GM10248 (cell line): ENCODE measurements at regions not wholly inside any gene's neighbourhood (a gene's known extent, or its start where the extent isn't known, plus 50 kb on each side); places are given as distances from the start of the nearest gene placed in this dataset.

Experiments
- CTCF ChIA-PET: fragments of 300-600 bp; sonication (Branson Sonifier 250); formaldehyde crosslinking; extraction: SDS; loops from one replicate; lab custom pipeline; 2021; ENCODE audit warnings: antibody characterized with exemption; lab: Yijun Ruan, JAX
- POLR2A ChIA-PET: fragments of 350-650 bp; sonication (Branson Sonifier 250); formaldehyde crosslinking; extraction: SDS; loops from one replicate; lab custom pipeline; 2020; ENCODE audit warnings: antibody characterized with exemption; lab: Yijun Ruan, JAX
- DNase-seq: peaks from one replicate; pipeline ENCODE4 v3.0.0; 2012; ENCODE audit errors: extremely low spot score
- TF ChIP-seq, protein P1 (sequence below): IDR thresholded peaks from 2 replicates; pipeline ENCODE4 v1.5.1; 2012; ENCODE audit warnings: mild to moderate bottlenecking, low read depth; ENCODE audit errors: extremely low read depth, missing control alignments, control extremely low read depth

- ChIA-PET CTCF (no interaction called here), POLR2A (no interaction called here)
- no peak for DNase-seq
- TF ChIP-seq, protein P1, sequence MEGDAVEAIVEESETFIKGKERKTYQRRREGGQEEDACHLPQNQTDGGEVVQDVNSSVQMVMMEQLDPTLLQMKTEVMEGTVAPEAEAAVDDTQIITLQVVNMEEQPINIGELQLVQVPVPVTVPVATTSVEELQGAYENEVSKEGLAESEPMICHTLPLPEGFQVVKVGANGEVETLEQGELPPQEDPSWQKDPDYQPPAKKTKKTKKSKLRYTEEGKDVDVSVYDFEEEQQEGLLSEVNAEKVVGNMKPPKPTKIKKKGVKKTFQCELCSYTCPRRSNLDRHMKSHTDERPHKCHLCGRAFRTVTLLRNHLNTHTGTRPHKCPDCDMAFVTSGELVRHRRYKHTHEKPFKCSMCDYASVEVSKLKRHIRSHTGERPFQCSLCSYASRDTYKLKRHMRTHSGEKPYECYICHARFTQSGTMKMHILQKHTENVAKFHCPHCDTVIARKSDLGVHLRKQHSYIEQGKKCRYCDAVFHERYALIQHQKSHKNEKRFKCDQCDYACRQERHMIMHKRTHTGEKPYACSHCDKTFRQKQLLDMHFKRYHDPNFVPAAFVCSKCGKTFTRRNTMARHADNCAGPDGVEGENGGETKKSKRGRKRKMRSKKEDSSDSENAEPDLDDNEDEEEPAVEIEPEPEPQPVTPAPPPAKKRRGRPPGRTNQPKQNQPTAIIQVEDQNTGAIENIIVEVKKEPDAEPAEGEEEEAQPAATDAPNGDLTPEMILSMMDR = no peak
Observed at GRCh38 chr2:164220265-164220664, 401.0 kb downstream of the GRB14 start.

- POLR2A ChIA-PET = no interaction called here
Observed at GRCh38 chr2:164213916-164214315, 407.4 kb downstream of the GRB14 start.

GRCh38 chr2:164205347-164205746 is 415.9 kb downstream of the GRB14 start:
- ChIA-PET POLR2A (no interaction called here), CTCF (no interaction called here)
- TF ChIP-seq, protein P1 = no peak
- DNase-seq = no peak

More at GRCh38 chr2:164213916-164214315, 407.4 kb downstream of the GRB14 start:
- DNase-seq = no peak
- CTCF ChIA-PET = no interaction called here
- TF ChIP-seq, protein P1 = no peak

DNA sequence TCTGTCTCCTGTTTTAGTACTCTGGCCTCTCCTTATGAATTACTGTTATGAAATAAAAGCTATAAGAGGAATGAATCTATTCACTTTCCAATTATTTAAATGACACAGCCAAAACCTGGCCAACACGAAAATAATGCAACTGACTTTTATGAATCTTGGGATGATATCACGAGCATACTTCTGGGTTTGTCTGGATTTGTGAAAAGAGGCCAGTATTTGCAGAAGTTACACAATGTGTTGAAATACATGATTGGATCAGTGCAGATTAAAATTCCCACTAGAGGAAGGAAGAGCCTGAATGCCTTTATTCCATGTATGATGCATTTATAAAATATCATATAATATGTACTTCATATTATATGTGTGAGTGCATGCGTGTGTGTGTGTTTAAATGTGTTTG is 418.2 kb downstream of the GRB14 start:
- DNase-seq = no peak
- POLR2A ChIA-PET = no interaction called here
- TF ChIP-seq, protein P1 = no peak
- CTCF ChIA-PET = no interaction called here

DNA sequence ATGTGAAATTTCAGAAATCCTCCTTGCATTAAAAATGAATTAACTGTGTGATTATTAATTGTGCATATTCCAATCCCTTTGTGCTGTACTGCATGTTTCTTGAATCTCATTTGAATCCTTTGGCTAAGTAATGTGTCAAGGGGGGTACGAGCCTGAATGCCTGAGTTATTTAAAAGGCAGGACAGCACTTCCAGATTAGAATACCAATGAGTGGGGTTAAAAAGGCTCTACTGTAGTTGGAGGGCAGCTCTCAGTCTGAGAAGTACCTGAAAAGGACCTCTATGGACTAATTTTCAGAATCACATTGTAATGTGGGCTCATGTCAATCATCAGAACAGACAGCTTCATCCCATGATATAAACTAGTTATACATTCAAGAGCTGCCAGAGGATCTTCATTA is 423.0 kb downstream of the GRB14 start:
- POLR2A ChIA-PET = no interaction called here
- CTCF ChIA-PET = interaction anchor here (1.5 kb wide), 1 partner anchor 13 kb away, joined by 3 read pairs; no protein-coding TSS in a partner anchor
- no peak for DNase-seq
- TF ChIP-seq, protein P1 = no peak

- ChIA-PET CTCF (no interaction called here), POLR2A (no interaction called here)
- TF ChIP-seq, protein P1 = no peak
- no peak for DNase-seq
Observed at GRCh38 chr2:164190700-164191099, 430.6 kb downstream of the GRB14 start.

DNA sequence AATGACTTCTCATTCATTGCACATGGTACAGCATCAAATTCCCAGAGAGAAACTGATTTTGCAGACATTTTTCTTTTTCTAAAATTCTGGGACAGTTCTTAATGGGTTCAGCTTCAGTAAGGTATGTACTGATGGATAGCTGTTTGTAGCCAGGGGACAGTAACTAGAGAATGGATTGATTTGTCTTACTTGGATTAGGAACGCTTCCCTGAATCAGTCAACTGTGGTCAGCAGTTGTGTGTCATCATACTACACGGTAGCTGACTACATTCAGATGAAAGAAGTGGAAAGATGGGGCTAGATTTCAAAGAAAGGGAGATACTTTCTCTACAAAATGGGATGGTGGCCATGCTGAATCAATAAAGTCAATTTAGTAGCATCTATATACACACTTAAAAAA is 431.4 kb downstream of the GRB14 start:
- POLR2A ChIA-PET = no interaction called here
- TF ChIP-seq, protein P1 = no peak
- CTCF ChIA-PET = no interaction called here
- DNase-seq = no peak
